Parathyroid adenoma (tissue), 2 donors: ENCODE measurements at regions not wholly inside any gene's neighbourhood (a gene's known extent, or its start where the extent isn't known, plus 50 kb on each side); places are given as distances from the start of the nearest gene placed in this dataset.

Source experiments
- H2AFZ ChIP-seq: fragments of 300-600 bp; sonication (generic); one replicate; pipeline ENCODE4 v1.7.0; 2017; ENCODE audit warnings: antibody characterized with exemption, mild to moderate bottlenecking
- H3K27ac ChIP-seq: fragments of 300-600 bp; sonication (generic); one replicate; pipeline ENCODE4 v1.7.0; 2017
- H3K27me3 ChIP-seq: fragments of 300-600 bp; sonication (generic); one replicate; pipeline ENCODE4 v1.7.0; 2017; ENCODE audit warnings: low read length; ENCODE audit not compliant: control insufficient read depth, insufficient read depth
- H3K36me3 ChIP-seq: fragments of 300-600 bp; sonication (generic); one replicate; pipeline ENCODE4 v1.7.0; 2017; ENCODE audit warnings: low read length; ENCODE audit not compliant: control insufficient read depth, insufficient read depth
- H3K4me1 ChIP-seq: fragments of 300-600 bp; sonication (generic); one replicate; pipeline ENCODE4 v1.7.0; 2017; ENCODE audit warnings: control low read depth
- H3K4me2 ChIP-seq: fragments of 300-600 bp; sonication (generic); one replicate; pipeline ENCODE4 v1.7.0; 2017; ENCODE audit warnings: low read length
- H3K4me3 ChIP-seq: fragments of 300-600 bp; sonication (generic); one replicate; pipeline ENCODE4 v1.7.0; 2017; ENCODE audit warnings: low read depth, low read length
- H3K79me2 ChIP-seq: fragments of 300-600 bp; sonication (generic); one replicate; pipeline ENCODE4 v1.7.0; 2017; ENCODE audit warnings: control low read depth
- H3K9ac ChIP-seq: fragments of 300-600 bp; sonication (generic); one replicate; pipeline ENCODE4 v1.7.0; 2017; ENCODE audit warnings: mild to moderate bottlenecking
- H3K9me3 ChIP-seq: fragments of 300-600 bp; sonication (generic); one replicate; pipeline ENCODE4 v1.7.0; 2017; ENCODE audit warnings: low read length; ENCODE audit not compliant: control insufficient read depth
- CTCF ChIP-seq: fragments of 300-600 bp; sonication (generic); IDR thresholded peaks from one replicate; pipeline ENCODE4 v1.7.0; 2017; ENCODE audit warnings: antibody characterized with exemption, mild to moderate bottlenecking
- donor health status: primary hyperparathyroidism.

DNA sequence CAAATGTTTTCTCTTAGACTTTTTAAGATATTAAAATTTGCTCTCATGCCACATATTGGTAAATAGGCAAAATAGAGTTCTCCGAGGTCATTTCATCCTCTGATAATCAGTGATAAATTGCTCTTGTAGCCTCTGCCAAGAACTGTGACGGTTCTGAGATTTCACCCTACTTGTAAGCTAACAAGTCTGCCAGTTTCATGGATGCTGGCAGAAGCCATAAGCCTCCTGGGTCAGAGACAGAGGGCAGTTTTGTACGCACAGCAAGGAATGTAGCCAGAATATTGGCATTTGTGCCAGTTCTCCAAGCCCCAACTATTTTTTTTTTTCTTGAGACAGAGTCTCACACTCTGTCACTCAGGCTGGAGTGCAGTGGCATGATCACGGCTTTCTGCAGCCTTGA is 945.0 kb upstream of the WWC1 start:
- no peak for TF ChIP-seq CTCF
- Histone ChIP-seq H3K9ac (no peak overlapping the region), H3K4me1 (no peaks in the 10 kb centered on the region), H2AFZ (no peak overlapping the region), H3K36me3 (no peaks in the 10 kb centered on the region), H3K27me3 (no peaks in the 10 kb centered on the region), H3K27ac (no peak overlapping the region), H3K4me3 (no peak overlapping the region), H3K4me2 (no peak overlapping the region), H3K79me2 (no peaks in the 10 kb centered on the region), H3K9me3 (no peaks in the 10 kb centered on the region)

GRCh38 chr5:167348251-167348926 is 943.1 kb upstream of the WWC1 start:
- Histone ChIP-seq H3K27me3 (no peaks in the 10 kb centered on the region), H3K9ac (no peak overlapping the region), H3K36me3 (no peaks in the 10 kb centered on the region), H3K79me2 (no peaks in the 10 kb centered on the region), H2AFZ (no peak overlapping the region), H3K4me1 (no peaks in the 10 kb centered on the region), H3K4me2 (no peak overlapping the region), H3K9me3 (no peaks in the 10 kb centered on the region), H3K4me3 (no peak overlapping the region), H3K27ac (no peak overlapping the region)
- TF ChIP-seq CTCF = no peak

DNA sequence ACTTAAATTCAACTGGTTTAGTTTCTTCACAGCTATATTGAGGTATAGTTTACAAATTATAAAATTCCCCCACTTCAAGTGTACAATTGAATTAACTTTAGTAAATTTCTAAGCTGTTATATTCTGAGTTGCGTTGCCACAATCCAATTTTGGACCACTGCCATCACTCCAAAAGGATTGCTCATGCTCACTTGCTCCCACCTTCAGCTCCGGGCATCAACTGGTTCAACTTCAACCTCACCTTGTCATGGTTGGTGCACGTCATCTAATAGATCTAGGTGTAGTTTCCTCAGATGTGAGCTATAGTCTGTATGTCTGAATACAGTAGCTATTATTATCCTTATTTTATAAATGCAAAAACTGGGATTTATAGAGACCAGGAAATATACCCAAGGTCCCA is 942.5 kb upstream of the WWC1 start:
- Histone ChIP-seq H3K27me3 (no peaks in the 10 kb centered on the region), H2AFZ (no peak overlapping the region), H3K27ac (no peak overlapping the region), H3K9me3 (no peaks in the 10 kb centered on the region), H3K4me1 (no peaks in the 10 kb centered on the region), H3K4me3 (no peak overlapping the region), H3K36me3 (no peaks in the 10 kb centered on the region), H3K4me2 (no peak overlapping the region), H3K79me2 (no peaks in the 10 kb centered on the region), H3K9ac (no peak overlapping the region)
- no peak for TF ChIP-seq CTCF

DNA sequence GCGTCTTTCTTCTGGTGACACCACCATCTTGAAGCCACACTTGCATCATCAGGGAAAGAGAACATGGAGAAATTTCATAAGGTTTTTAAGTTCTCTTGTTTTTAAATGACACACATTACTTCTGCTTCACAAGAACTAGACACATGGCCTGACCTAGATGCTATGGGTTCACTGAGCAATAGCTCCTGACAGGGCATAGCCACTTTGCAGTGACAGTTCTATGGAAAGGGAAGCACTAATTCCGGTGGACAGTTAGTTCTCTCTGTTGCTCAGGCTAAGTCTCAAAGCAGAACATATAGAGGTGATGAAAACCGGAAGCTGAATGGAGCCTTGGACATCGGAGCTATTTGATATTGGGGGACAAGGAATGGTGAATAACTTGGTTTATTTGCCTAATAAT is 940.1 kb upstream of the WWC1 start:
- Histone ChIP-seq H3K9ac (no peak overlapping the region), H3K79me2 (no peaks in the 10 kb centered on the region), H3K4me1 (no peaks in the 10 kb centered on the region), H3K4me2 (no peak overlapping the region), H3K36me3 (no peaks in the 10 kb centered on the region), H3K4me3 (no peak overlapping the region), H2AFZ (no peak overlapping the region), H3K9me3 (no peaks in the 10 kb centered on the region), H3K27me3 (no peaks in the 10 kb centered on the region), H3K27ac (no peak overlapping the region)
- TF ChIP-seq CTCF = no peak

- H3K4me2 ChIP-seq = no peak overlapping the region
- TF ChIP-seq CTCF = no peak
- no peaks in the 10 kb centered on the region for H3K36me3 ChIP-seq
- H3K9me3 ChIP-seq = no peaks in the 10 kb centered on the region
- H3K4me3 ChIP-seq = no peak overlapping the region
- H3K27me3 ChIP-seq = no peaks in the 10 kb centered on the region
- H3K27ac ChIP-seq = no peak overlapping the region
- H3K79me2 ChIP-seq = no peaks in the 10 kb centered on the region
- H3K9ac ChIP-seq = no peak overlapping the region
- no peaks in the 10 kb centered on the region for H3K4me1 ChIP-seq
- no peak overlapping the region for H2AFZ ChIP-seq
Measured at GRCh38 chr5:167352801-167353200, 938.6 kb upstream of the WWC1 start.
